GM19240 (cell line): ENCODE measurements at regions not wholly inside any gene's neighbourhood (a gene's known extent, or its start where the extent isn't known, plus 50 kb on each side); places are given as distances from the start of the nearest gene placed in this dataset.

Experiments
- DNase-seq: peaks from one replicate; pipeline ENCODE4 v3.0.0; 2011; ENCODE audit warnings: low spot score; ENCODE audit not compliant: insufficient read length

DNA sequence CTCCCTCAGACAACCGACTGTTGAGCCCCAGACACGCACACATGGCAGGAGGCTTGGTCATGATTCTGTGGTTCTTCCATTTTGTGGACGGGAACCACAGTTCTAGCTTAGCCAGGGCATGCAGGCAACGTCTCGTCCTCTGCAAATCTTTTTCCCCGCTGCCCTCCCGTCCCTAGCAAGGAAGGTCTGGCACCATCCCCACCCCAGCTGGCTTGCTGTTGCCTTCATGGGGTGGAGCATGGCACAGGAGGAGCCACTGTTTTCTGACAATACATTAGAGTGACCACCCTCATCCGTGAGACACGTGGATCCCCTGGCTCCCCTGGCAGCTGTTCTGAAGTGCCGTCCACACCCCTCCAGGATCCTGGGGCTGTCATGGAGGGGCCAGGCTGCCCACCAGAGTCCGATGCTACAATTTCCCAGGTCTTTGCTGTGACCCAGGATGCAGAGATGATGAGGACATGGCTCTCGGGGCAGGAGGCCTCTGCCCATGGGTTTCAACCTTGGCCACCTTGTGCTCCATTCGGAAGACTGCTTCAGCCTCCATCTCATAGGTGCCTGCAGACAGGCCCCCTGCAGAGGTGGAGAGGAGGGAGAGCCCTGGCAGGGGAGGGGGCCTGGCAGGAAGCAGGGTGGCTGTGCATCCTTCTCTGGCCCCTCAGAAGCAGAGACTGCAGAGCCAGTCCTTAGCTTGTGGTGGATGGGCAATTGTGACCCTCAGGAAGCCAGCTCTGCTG lies 233.6 kb downstream of the GLRX3 start:
- no peak for DNase-seq

GRCh38 chr10:130370721-130371120 lies 234.5 kb downstream of the GLRX3 start:
- DNase-seq, result no peak

DNA sequence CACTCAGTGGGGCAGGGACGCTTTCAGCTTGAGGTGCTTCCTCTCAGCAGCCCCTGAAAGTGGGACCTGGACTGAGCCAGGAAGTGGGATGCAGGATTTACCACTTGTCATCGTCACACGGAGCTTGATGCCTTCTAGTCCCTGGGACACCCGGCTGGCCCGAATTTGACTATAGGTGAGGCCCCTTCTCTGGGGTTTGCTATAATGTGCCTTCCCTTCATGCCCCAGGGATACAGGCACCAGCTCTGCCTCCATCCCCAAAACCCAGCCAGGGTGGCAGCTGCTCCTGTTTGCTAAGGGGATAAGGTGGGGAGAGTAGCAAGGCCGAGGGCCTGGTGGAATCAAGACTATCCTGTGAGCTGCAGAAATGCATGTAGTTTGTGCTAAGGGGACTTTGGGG lies 235.0 kb downstream of the GLRX3 start:
- DNase-seq, result no peak

- no peak for DNase-seq
Observed at GRCh38 chr10:130371666-130372065, 235.5 kb downstream of the GLRX3 start.

- DNase-seq, result no peak
Observed at GRCh38 chr10:130372222-130372621, 236.0 kb downstream of the GLRX3 start.

GRCh38 chr10:130372866-130373265 lies 236.7 kb downstream of the GLRX3 start:
- no peak for DNase-seq

DNA sequence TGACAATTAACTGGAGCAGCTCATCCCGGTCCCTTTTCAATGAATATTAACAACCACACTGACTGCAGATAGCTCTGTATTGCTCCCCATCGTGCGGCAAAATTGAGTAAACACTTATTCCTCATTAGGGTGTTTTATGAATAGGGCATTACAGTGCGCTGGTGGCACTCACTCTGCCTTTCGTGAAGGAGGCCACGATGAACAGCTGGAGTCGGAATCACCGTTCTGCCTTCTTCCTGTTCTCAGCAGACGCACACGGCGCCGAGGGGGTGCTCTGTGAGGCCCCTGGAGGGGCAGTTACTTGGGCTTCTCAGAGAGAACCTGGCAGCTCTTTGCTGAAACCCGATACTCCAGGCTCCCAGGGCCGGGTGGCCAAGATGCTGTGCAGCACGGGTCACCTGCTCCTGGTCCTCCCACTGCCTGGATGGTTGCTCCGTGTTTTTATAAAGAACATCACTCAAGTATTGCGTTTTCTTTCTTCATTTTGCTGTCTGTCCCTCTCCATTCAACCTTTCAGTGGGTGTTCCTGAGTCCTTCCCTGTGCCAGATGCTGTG lies 241.9 kb downstream of the GLRX3 start:
- no peak for DNase-seq

DNA sequence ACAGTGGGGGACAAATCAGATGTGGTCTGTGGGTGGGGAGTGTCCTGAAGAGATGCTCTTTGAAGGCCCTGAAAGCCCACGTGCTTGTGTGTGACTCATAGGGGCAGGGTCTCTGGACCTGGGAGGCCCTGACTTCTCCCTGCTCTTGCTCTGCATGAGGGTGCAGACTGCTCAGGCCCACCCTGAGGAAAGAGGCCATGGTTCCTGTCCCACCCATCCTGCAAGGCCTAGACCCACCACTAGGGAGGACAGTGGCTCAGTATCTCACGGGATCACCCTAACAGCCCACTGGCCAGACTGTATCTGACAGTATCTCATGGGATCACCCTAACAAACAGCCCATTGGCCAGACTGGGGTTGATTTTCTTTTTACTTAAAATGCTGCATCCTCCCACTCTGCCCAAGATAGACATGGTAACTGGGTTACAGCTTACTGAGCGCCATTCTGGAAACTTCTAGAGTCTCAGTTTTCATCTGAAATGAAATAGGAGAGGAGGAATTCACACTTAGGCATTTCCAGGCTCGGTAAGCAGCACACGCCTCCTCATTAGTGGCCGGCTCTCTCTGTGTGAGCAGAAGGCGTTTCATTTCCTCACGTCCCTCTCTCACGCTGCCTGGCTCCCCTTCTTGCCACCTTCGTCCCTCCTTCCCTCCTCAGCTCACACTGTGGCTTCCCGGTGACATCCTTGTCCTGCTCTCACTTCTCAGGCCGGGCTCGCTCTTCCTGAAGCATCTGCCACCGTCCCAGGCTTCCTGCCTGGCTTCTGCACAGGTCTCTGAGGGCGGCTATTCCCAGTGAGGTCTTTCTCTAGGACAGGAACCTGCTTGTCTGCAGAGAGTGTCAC lies 242.6 kb downstream of the GLRX3 start:
- no peak for DNase-seq

DNA sequence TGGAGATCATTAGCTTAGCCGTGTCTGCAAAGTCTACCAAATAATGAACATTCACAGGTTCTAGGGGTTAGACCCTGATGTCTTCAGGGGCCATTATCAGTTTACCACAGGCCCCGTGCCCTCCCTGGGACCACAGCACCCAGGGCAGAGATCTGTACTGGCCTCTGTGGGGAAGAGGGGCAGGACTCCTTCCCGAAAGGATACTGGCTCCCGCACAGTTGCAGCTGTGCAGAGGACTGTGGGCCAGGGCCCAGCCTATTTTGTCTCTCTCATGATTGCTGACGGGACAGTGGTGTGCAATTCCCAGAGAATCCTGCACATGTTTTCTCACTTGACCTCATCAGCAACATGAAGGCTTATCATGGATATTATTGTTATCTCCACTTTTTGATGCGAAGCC lies 243.9 kb downstream of the GLRX3 start:
- no peak for DNase-seq

- no peak for DNase-seq
Observed at GRCh38 chr10:130382031-130382430, 245.8 kb downstream of the GLRX3 start.

DNA sequence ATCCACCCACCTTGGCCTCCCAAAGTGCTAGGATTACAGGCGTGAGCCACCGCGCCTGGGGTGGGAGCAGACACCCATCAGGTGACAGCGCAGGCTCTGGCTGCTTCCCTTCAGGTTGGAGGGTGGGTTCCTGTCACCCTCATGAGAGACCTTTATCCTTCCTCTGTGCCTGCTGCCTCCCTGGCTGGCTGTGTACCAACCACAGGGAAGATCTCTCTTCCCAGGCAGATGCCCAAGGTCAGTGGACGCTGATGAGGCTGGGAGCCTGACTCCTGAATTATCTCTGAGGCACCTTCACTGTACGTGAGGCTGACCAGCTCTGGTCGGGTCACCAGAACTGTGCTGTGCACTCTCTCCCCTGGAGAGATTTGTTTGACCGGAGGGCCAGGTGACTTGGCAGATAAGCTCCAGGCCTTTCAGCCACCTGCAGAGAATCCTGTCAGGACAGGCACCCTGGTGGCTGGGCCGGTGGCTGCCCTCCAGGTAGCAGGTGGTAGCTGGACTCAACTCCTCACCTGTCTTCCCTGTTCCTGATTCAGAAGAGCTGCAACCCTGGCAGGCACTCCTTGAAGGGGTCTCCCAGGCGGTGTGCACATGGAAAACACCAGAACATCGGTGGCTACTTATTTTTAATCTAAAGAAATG lies 251.9 kb downstream of the GLRX3 start:
- DNase-seq, result no peak

GRCh38 chr10:130388746-130389145 lies 252.6 kb downstream of the GLRX3 start:
- DNase-seq, result no peak

DNA sequence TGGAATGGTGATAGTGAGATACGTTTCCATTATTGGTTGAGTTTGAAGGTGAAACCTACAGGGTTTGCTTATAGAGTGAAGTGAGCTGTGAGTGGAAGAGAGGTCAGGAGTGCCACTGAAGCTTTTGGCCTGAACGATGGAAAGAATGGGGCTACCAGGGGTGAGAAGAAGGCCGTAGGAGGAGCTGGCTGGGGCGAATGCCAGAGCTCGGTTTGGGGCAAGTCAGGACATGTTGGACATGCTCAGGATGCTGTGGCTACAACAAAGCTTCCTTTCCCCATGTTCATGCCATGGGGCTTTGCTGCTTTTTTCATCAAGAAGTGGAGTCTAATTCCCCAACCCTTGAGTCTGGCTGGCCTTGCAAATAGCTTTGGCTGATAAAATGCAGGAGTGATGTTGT lies 253.7 kb downstream of the GLRX3 start:
- DNase-seq, result no peak

DNA sequence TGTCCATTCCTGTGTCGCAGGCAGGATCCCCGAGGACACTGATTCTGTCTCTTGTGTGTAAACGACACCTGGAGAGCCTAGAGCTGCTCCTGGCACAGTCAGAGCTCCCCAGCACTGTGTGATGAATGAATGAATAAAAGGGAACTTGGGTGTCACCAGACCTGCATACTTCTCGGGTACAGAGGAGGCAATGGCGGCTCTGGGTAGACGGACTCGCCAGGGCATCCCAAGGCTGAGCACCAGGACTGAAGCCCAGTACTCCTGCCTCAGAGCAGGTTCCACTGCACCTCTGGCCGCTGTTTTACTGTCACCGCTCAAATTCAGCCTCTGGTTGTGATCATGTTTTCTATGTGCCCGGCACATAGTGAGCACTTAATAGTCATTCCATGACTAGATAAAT lies 255.8 kb downstream of the GLRX3 start:
- no peak for DNase-seq

- DNase-seq, result no peak
Observed at GRCh38 chr10:130393342-130393741, 257.2 kb downstream of the GLRX3 start.

DNA sequence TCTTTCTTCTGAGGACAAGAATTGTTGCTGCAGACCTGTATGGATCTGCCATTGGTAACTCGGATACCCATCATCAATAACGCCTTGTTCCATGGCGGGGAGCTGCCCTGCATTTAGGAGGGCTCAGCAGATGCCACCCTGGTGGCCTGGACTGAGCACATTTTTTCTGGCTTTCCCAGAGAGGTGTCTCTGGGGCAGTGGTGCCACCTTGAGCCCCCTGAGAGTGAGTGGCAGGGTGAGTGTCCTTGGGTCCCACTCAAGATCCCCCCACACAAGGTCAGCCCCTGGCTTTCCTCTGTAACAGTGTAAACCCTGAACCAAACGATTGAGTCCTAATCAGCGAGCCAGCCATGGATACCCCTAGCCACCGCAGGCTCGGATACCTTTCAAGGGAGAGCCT lies 258.6 kb downstream of the GLRX3 start:
- DNase-seq, result no peak

- no peak for DNase-seq
Observed at GRCh38 chr10:130395248-130395936, 259.2 kb downstream of the GLRX3 start.

GRCh38 chr10:130396044-130396443 lies 259.9 kb downstream of the GLRX3 start:
- DNase-seq, result no peak

DNA sequence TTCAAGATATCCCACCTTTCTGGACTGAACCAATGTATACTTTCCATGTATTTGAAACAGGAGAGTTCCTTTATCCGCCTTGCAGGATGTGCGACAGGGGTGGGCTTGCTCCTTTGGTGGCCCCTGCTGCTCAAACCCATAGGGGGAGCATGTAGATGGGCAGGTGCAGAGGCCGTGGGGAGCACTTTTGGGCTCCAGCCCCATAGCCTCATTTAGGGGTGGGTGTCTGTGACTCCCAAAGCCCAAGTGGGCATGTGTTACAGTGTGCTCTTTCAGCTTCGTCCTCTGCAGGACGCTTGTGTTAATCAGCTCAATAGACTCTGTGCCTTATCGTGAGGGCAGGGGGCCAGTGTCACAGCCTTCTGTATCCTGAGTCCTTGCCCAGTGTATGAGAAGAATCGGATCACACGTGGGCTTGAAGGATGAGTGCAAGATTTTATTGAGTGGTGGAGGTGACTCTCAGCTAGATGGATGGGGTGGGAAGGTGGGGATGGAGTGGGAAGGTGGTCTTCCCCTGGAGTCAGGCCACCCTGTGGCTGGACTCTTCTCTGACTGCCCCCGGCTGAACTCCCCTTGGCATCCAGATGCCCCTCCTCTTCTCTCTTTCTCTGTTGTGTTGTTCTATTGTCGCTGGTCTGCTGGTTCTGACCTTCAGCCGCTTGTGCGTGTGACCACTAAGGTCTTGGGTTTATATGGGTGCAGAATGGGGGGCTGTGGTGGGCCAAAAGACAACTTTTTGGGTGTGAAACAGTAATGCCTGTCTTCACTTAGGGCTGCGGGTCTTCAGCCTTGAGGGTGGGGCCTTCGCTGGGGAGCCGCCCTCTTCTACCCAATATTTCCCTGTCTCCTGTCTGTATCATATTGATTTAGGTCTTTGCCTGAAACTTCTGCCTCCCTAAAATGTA lies 262.2 kb downstream of the GLRX3 start:
- DNase-seq, result no peak

GRCh38 chr10:130399425-130399950 lies 263.3 kb downstream of the GLRX3 start:
- DNase-seq, result no peak
